ENCODE measurements at regions not wholly inside any gene's neighbourhood (a gene's known extent, or its start where the extent isn't known, plus 50 kb on each side); places are given as distances from the start of the nearest gene placed in this dataset.
"Not testable (repeated sequence)": the region's sequence is repeated elsewhere in the genome, so short reads cannot be mapped to it uniquely, and the experiment has no call there.

- no peak for DNase-seq (ENCODE audit: low read depth)
Observed at GRCh38 chr21:14754682-14755081, 208.6 kb upstream of the SAMSN1 start.

GRCh38 chr21:14754259-14754604, 208.1 kb upstream of the SAMSN1 start:
- DNase-seq (ENCODE audit: low read depth) = no peak

GRCh38 chr21:14753466-14754258, 207.5 kb upstream of the SAMSN1 start:
- peak; percentile 100 for DNase-seq (ENCODE audit: low read depth)

GRCh38 chr21:14753069-14753465, 207.0 kb upstream of the SAMSN1 start:
- no peak for DNase-seq (ENCODE audit: low read depth)

- no peak for DNase-seq (ENCODE audit: low read depth)
Observed at GRCh38 chr21:14752345-14752909, 206.3 kb upstream of the SAMSN1 start.

- DNase-seq (ENCODE audit: low read depth) = no peak
Observed at GRCh38 chr21:14751602-14752344, 205.7 kb upstream of the SAMSN1 start.

GRCh38 chr21:14751011-14751410, 204.9 kb upstream of the SAMSN1 start:
- no peak for DNase-seq (ENCODE audit: low read depth)

GRCh38 chr21:14750041-14750440, 203.9 kb upstream of the SAMSN1 start:
- DNase-seq (ENCODE audit: low read depth) = no peak

GRCh38 chr21:14748662-14749061, 202.5 kb upstream of the SAMSN1 start:
- no peak for DNase-seq (ENCODE audit: low read depth)

GRCh38 chr21:14744368-14744767, 198.3 kb upstream of the SAMSN1 start:
- DNase-seq (ENCODE audit: low read depth) = no peak

- no peak for DNase-seq (ENCODE audit: low read depth)
Observed at GRCh38 chr21:14742119-14742518, 196.0 kb upstream of the SAMSN1 start.

- no peak for DNase-seq (ENCODE audit: low read depth)
Observed at GRCh38 chr21:14741256-14741655, 195.1 kb upstream of the SAMSN1 start.

- DNase-seq (ENCODE audit: low read depth) = no peak
Observed at GRCh38 chr21:14740692-14741091, 194.6 kb upstream of the SAMSN1 start.

GRCh38 chr21:14740116-14740515, 194.0 kb upstream of the SAMSN1 start:
- DNase-seq (ENCODE audit: low read depth) = no peak

- no peak for DNase-seq (ENCODE audit: low read depth)
Observed at GRCh38 chr21:14739590-14739989, 193.5 kb upstream of the SAMSN1 start.

- not testable (repeated sequence) for DNase-seq (ENCODE audit: low read depth)
Observed at GRCh38 chr21:14738576-14738975, 192.5 kb upstream of the SAMSN1 start.

GRCh38 chr21:14737922-14738321, 191.8 kb upstream of the SAMSN1 start:
- peak; percentile 75 for DNase-seq (ENCODE audit: low read depth)

- no peak for DNase-seq (ENCODE audit: low read depth)
Observed at GRCh38 chr21:14737284-14737691, 191.2 kb upstream of the SAMSN1 start.

GRCh38 chr21:14736672-14737071, 190.6 kb upstream of the SAMSN1 start:
- no peak for DNase-seq (ENCODE audit: low read depth)

- DNase-seq (ENCODE audit: low read depth) = no peak
Observed at GRCh38 chr21:14736162-14736561, 190.0 kb upstream of the SAMSN1 start.

- DNase-seq (ENCODE audit: low read depth) = no peak
Observed at GRCh38 chr21:14734833-14735232, 188.7 kb upstream of the SAMSN1 start.

- DNase-seq (ENCODE audit: low read depth) = no peak
Observed at GRCh38 chr21:14734191-14734590, 188.1 kb upstream of the SAMSN1 start.

- DNase-seq (ENCODE audit: low read depth) = no peak
Observed at GRCh38 chr21:14725219-14725618, 179.1 kb upstream of the SAMSN1 start.
